Common myeloid progenitor, CD34-positive (primary cell): ENCODE measurements at regions not wholly inside any gene's neighbourhood (a gene's known extent, or its start where the extent isn't known, plus 50 kb on each side); places are given as distances from the start of the nearest gene placed in this dataset.

Experiments used
- CTCF ChIA-PET: fragments of 350-600 bp; sonication (Branson Sonifier 250); formaldehyde crosslinking; loops from one replicate; lab custom pipeline; 2021; ENCODE audit warnings: antibody characterized with exemption; lab: Charles Lee
- POLR2A ChIA-PET: fragments of 350-600 bp; sonication (Branson Sonifier 250); formaldehyde crosslinking; loops from one replicate; lab custom pipeline; 2021; ENCODE audit warnings: antibody characterized with exemption; lab: Charles Lee
- DNase-seq, 3 donors: peaks; one replicate each; pipeline versions ENCODE4 v3.0.0 to v3.0.0-alpha.2; 2013
- H3K27ac ChIP-seq, 2 experiments: 1 replicate in 1 of 2; 2 replicates in 1 of 2; pipeline ENCODE4 v1.7.0; 2013; ENCODE audit warnings: inconsistent platforms in 2 of 2, low read length in 2 of 2, mild to moderate bottlenecking in 2 of 2, low read depth in 1 of 2, moderate library complexity in 1 of 2; ENCODE audit not compliant: severe bottlenecking in 2 of 2, insufficient read depth in 1 of 2, poor library complexity in 1 of 2
- H3K27me3 ChIP-seq, 5 experiments: replicated peaks in 2 of 5; 1 replicate in 3 of 5; 2 replicates in 2 of 5; pipeline versions ENCODE4 v1.6.1 to v1.7.0; 2013; ENCODE audit warnings: low read length in 4 of 5, mild to moderate bottlenecking in 2 of 5, moderate library complexity in 2 of 5, inconsistent platforms in 1 of 5; ENCODE audit not compliant: insufficient read depth in 5 of 5, control insufficient read depth in 4 of 5
- H3K36me3 ChIP-seq, 4 experiments: 1 replicate in 2 of 4; 2 replicates in 2 of 4; pipeline versions ENCODE4 v1.6.1 to v1.7.0; 2013; ENCODE audit warnings: low read length in 3 of 4, control low read depth in 1 of 4, mild to moderate bottlenecking in 1 of 4; ENCODE audit not compliant: control insufficient read depth in 4 of 4, insufficient read depth in 4 of 4
- H3K4me1 ChIP-seq, 4 experiments: 1 replicate in 3 of 4; 2 replicates in 1 of 4; pipeline versions ENCODE4 v1.6.1 to v1.7.1; 2013; ENCODE audit warnings: low read length in 3 of 4, mild to moderate bottlenecking in 3 of 4, control low read depth in 1 of 4, inconsistent platforms in 1 of 4, moderate library complexity in 1 of 4; ENCODE audit not compliant: control insufficient read depth in 4 of 4, insufficient read depth in 4 of 4; ENCODE audit errors: control extremely low read depth in 1 of 4
- H3K4me3 ChIP-seq, 7 experiments: 1 replicate in 4 of 7; 2 replicates in 3 of 7; pipeline versions ENCODE4 v1.5.1 to v1.7.0; 2013; ENCODE audit warnings: mild to moderate bottlenecking in 7 of 7, low read length in 6 of 7, moderate library complexity in 6 of 7, inconsistent platforms in 2 of 7, low read depth in 2 of 7, control low read depth in 1 of 7; ENCODE audit not compliant: insufficient read depth in 4 of 7, control insufficient read depth in 1 of 7; ENCODE audit errors: extremely low read depth in 1 of 7
- H3K9me3 ChIP-seq, 5 experiments: 1 replicate in 4 of 5; 2 replicates in 1 of 5; pipeline versions ENCODE4 v1.6.1 to v1.7.1; 2013; ENCODE audit warnings: low read length in 4 of 5, mild to moderate bottlenecking in 2 of 5, inconsistent platforms in 1 of 5, low read depth in 1 of 5, moderate library complexity in 1 of 5; ENCODE audit not compliant: control insufficient read depth in 4 of 5, insufficient read depth in 2 of 5; ENCODE audit errors: control extremely low read depth in 1 of 5
- WGBS: methylation state at CpG from one replicate; pipeline ENCODE4 v1.1.5; 2013; ENCODE audit not compliant: insufficient coverage; 5-methylcytosine and 5-hydroxymethylcytosine counted together

DNA sequence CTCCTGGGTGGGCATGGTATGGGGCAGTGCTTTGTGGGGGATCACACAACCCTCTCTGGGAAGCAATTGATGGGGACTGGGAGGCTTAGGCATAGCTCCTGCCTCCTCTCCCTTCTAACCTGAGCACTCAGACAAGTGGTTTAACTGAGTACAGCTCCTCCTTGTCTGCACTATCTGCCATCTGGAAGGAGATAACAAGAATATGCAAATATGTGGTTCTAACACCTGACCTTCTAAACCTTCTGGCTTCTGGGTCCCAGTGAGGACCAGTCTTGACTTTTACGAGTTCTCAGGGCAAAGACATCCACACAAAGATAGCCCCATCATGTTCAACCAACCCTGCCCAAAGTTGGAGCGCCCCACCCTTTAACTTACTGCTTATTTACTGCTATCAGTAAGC is 381.0 kb upstream of the TSHZ3 start:
- peaks cover 0 to 4% (median 0%) of the 10 kb centered on the region in 5 experiments for H3K27me3 ChIP-seq
- POLR2A ChIA-PET = no interaction called here
- 100% methylated on average over 2 of the region's 2 CpGs for WGBS
- DNase-seq = no peak
- CTCF ChIA-PET = no interaction called here
- no peak overlapping the region for H3K27ac ChIP-seq
- peaks cover 0 to 2% (median 0%) of the 10 kb centered on the region in 4 experiments for H3K4me1 ChIP-seq
- H3K36me3 ChIP-seq = no peaks in the 10 kb centered on the region
- no peak overlapping the region for H3K4me3 ChIP-seq
- peaks cover 0 to 2% (median 0%) of the 10 kb centered on the region in 5 experiments for H3K9me3 ChIP-seq

DNA sequence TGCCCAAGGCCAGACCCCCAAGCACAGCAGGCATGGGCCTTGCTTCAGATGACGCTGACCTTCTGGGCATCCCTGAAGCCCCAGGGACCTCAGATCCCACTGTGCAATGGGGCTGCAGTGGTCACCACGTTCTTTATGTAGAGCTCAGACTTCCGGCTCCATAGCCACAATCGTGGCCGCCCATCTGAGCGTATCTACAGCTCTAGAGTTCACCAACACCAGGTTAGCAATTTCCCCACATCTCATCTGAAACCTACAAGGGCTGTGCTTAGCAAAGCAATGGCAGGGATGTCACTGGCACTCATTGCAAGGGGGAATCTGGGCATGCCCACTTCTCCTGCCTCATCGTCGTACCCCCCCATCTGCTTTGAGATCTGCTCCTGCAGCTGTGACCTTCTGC is 384.4 kb upstream of the TSHZ3 start:
- WGBS = 90% methylated on average over 8 of the region's 8 CpGs
- Histone ChIP-seq H3K4me3 (no peak overlapping the region), H3K36me3 (no peaks in the 10 kb centered on the region), H3K27ac (no peak overlapping the region), H3K9me3 (peaks cover 0 to 2% (median 0%) of the 10 kb centered on the region in 5 experiments), H3K4me1 (no peaks in the 10 kb centered on the region), H3K27me3 (peaks cover 0 to 4% (median 0%) of the 10 kb centered on the region in 5 experiments)
- ChIA-PET POLR2A (no interaction called here), CTCF (no interaction called here)
- no peak for DNase-seq

DNA sequence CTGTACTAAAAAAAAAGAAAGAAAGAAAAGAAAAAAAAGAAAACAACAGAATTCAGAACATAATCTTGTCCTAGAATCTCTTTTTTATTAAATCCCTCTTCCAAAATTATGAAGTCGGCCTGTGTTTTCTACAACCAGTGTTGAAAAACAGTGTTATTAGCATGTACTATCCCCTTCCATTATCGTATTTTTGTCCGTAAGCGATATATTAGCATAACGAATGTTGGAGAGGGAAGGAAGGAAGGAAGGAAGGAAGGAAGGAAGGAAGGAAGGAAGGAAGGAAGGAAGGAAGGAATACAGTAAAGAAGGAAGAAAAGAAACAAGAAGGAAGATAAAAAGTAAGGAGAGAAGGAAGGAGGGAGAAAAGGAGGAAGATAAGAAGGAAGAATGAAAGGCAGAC is 393.0 kb upstream of the TSHZ3 start:
- no peaks in the 10 kb centered on the region for H3K9me3 ChIP-seq
- H3K4me3 ChIP-seq = no peak overlapping the region
- no peak for DNase-seq
- POLR2A ChIA-PET = no interaction called here
- H3K4me1 ChIP-seq = no peaks in the 10 kb centered on the region
- no CpG with 5 or more reads among the region's 5 CpGs for WGBS
- peaks cover 0 to 4% (median 0%) of the 10 kb centered on the region in 5 experiments for H3K27me3 ChIP-seq
- H3K36me3 ChIP-seq = no peaks in the 10 kb centered on the region
- no peak overlapping the region for H3K27ac ChIP-seq
- CTCF ChIA-PET = interaction anchor here (0.6 kb wide), 1 partner anchor 221 kb away, joined by 3 read pairs; no protein-coding TSS in a partner anchor

DNA sequence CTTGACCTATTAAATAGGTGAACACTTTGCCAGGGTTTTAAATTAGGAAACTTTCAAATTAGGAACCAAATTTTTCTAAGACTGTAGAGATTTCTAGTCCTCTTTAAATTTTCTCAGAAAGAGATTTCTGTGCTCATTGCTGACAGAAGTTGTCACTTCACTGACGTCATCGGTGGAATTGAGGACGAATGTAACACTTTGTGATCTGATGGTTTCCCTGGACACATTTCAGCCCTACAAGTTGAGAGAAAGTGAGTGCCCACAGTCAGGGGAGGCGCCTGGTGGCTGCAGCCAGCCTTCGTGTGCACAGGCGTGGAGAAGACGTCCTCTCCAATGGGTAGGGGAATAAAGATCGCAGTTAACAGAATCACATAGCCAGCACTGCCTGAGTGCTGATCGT is 396.5 kb upstream of the TSHZ3 start:
- CTCF ChIA-PET = no interaction called here
- Histone ChIP-seq H3K27ac (no peak overlapping the region), H3K27me3 (no peaks in the 10 kb centered on the region), H3K4me3 (no peak overlapping the region), H3K36me3 (no peaks in the 10 kb centered on the region), H3K4me1 (no peaks in the 10 kb centered on the region), H3K9me3 (no peaks in the 10 kb centered on the region)
- 86% methylated on average over 9 of the region's 9 CpGs for WGBS
- DNase-seq = no peak
- POLR2A ChIA-PET = no interaction called here

DNA sequence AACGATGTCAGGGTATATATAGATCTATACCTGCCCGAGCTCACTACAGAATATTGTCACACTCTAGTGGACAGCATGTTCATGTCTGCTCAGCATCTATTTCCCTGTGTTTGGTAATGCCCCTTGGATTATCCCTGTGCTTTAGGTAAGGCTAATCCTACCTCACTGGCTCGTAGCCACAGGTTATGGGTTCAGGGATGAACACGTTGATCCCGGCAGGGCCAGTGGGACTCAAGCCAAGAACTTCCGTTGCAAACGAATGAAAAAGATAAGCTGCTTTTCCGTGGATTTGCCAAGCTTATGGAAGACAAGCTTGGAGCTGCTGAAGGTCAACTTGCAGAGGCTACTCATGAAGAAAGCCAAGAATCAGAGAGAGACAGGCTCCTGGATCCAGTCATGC is 400.0 kb upstream of the TSHZ3 start:
- H3K4me1 ChIP-seq = no peaks in the 10 kb centered on the region
- 98% methylated on average over 8 of the region's 8 CpGs for WGBS

DNA sequence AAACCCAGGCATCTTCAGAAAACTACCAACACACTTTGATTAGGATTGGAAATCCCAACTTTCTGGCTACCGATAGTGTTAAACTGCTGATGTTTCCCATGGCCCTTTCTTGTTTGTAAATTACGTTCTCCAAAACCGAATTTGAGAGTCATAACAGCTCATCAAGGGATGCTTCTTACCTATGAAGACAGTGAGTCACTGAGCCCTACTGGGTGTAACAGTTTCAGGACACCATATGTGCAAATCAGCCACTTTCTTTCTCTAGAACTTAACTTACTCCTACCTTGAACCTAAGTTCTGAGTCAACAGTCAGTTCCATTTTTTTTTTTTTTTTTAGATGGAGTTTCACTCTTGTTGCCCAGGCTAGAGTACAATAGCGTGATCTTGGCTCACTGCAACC is 410.1 kb upstream of the TSHZ3 start:
- Histone ChIP-seq H3K36me3 (no peaks in the 10 kb centered on the region), H3K9me3 (no peaks in the 10 kb centered on the region), H3K27ac (no peak overlapping the region), H3K4me3 (no peak overlapping the region), H3K4me1 (no peaks in the 10 kb centered on the region), H3K27me3 (peaks cover 0 to 6% (median 0%) of the 10 kb centered on the region in 5 experiments)
- CTCF ChIA-PET = no interaction called here
- no peak for DNase-seq
- POLR2A ChIA-PET = no interaction called here
- 100% methylated on average over 4 of the region's 4 CpGs for WGBS

More for the DNA sequence above, 400.0 kb upstream of the TSHZ3 start:
- Histone ChIP-seq H3K27me3 (no peaks in the 10 kb centered on the region), H3K9me3 (no peaks in the 10 kb centered on the region), H3K27ac (no peak overlapping the region), H3K36me3 (no peaks in the 10 kb centered on the region), H3K4me3 (no peak overlapping the region)
- no peak for DNase-seq
- ChIA-PET POLR2A (no interaction called here), CTCF (no interaction called here)

DNA sequence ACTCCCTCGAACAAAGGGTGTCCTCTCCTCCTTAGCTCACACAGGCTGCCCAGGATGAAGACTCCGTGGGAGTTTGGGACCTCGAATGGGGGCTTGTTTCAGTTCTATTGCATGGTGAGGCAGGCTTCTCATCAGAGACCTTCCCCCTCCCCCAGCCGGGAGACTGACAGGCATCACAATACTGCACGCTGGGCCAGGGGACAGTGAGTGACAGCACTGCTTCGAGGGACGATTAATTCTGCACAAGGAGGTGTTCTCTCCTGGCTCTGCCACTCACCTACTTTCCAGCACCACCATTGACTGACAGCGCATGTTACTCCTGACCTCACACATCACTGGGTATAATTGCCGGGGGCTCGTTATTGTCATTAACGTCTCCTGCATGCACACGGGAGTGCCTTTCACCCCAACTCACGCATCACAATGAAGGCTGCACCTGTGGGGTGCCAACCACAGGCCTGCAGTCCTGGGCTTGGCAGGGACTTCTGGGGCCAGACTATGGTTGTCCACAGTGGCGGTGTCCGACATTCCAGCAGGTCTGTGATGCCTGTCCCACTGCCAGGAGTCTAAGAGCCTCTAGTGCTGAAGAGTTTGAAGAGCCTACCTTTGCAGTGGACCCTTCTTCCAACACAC is 412.2 kb upstream of the TSHZ3 start:
- Histone ChIP-seq H3K27ac (no peak overlapping the region), H3K9me3 (peaks cover 0 to 7% (median 0%) of the 10 kb centered on the region in 5 experiments), H3K4me3 (no peak overlapping the region), H3K4me1 (no peaks in the 10 kb centered on the region), H3K36me3 (no peaks in the 10 kb centered on the region), H3K27me3 (peaks cover 0 to 4% (median 0%) of the 10 kb centered on the region in 5 experiments)
- CTCF ChIA-PET = no interaction called here
- POLR2A ChIA-PET = no interaction called here
- 69% methylated on average over 12 of the region's 15 CpGs for WGBS
- no peak for DNase-seq
